Loucy (cell line): ENCODE measurements at regions not wholly inside any gene's neighbourhood (a gene's known extent, or its start where the extent isn't known, plus 50 kb on each side); places are given as distances from the start of the nearest gene placed in this dataset.
"Not testable (repeated sequence)": the region's sequence is repeated elsewhere in the genome, so short reads cannot be mapped to it uniquely, and the experiment has no call there.

Source experiments
- H2AFZ ChIP-seq: fragments of 200-600 bp; sonication (generic); 2 replicates; pipeline ENCODE4 v1.6.0; 2016; ENCODE audit warnings: antibody characterized with exemption, mild to moderate bottlenecking, low read length, moderate library complexity
- H3F3A ChIP-seq: fragments of 200-600 bp; 2 replicates; pipeline ENCODE4 v1.6.0; 2016; ENCODE audit warnings: antibody characterized with exemption, low read depth, mild to moderate bottlenecking
- H3K27me3 ChIP-seq: fragments of 200-600 bp; sonication (generic); 2 replicates; pipeline ENCODE4 v1.6.1; 2014; ENCODE audit warnings: low read length, mild to moderate bottlenecking; ENCODE audit not compliant: insufficient read depth, poor library complexity, severe bottlenecking
- H3K36me3 ChIP-seq: fragments of 200-600 bp; sonication (generic); 2 replicates; pipeline ENCODE4 v1.6.1; 2016; ENCODE audit warnings: low read length; ENCODE audit not compliant: insufficient read depth
- H3K4me1 ChIP-seq: fragments of 200-600 bp; sonication (generic); 2 replicates; pipeline ENCODE4 v1.5.1; 2014; ENCODE audit warnings: low read length, mild to moderate bottlenecking; ENCODE audit not compliant: insufficient read depth, poor library complexity, severe bottlenecking
- H3K4me2 ChIP-seq: fragments of 200-600 bp; sonication (generic); 2 replicates; pipeline ENCODE4 v1.6.0; 2014; ENCODE audit warnings: antibody characterized with exemption, low read length, low read depth, mild to moderate bottlenecking; ENCODE audit not compliant: poor library complexity, severe bottlenecking
- H3K4me3 ChIP-seq: fragments of 200-600 bp; sonication (generic); 2 replicates; pipeline ENCODE4 v1.5.1; 2014; ENCODE audit warnings: low read length, mild to moderate bottlenecking, mixed read lengths; ENCODE audit not compliant: poor library complexity, severe bottlenecking
- H3K79me2 ChIP-seq: fragments of 200-600 bp; sonication (generic); 2 replicates; pipeline ENCODE4 v1.6.1; 2014; ENCODE audit warnings: low read length; ENCODE audit not compliant: insufficient read depth
- H3K9ac ChIP-seq: fragments of 200-600 bp; sonication (generic); 2 replicates; pipeline ENCODE4 v1.6.0; 2014; ENCODE audit warnings: mild to moderate bottlenecking, low read depth, low read length, moderate library complexity; ENCODE audit not compliant: poor library complexity, severe bottlenecking
- H3K9me2 ChIP-seq: fragments of 200-600 bp; sonication (generic); replicated peaks from 2 replicates; pipeline ENCODE4 v1.6.1; 2016; ENCODE audit warnings: low read depth, low read length, mixed read lengths
- H3K9me3 ChIP-seq: fragments of 200-600 bp; sonication (generic); 2 replicates; pipeline ENCODE4 v1.6.1; 2014; ENCODE audit warnings: mild to moderate bottlenecking, antibody characterized with exemption, low read length, low read depth; ENCODE audit not compliant: insufficient read depth
- H4K20me1 ChIP-seq: fragments of 200-600 bp; sonication (generic); 2 replicates; pipeline ENCODE4 v1.6.0; 2014; ENCODE audit warnings: antibody characterized with exemption, low read length, mild to moderate bottlenecking; ENCODE audit not compliant: insufficient read depth, poor library complexity, severe bottlenecking
- CTCF ChIP-seq: fragments of 200-600 bp; sonication (generic); conservative IDR thresholded peaks from 2 replicates; pipeline ENCODE4 v1.5.1; 2014; ENCODE audit warnings: mild to moderate bottlenecking, antibody characterized with exemption, low read length
- EZH2phosphoT487 ChIP-seq: fragments of 200-600 bp; IDR thresholded peaks from 2 replicates; pipeline ENCODE4 v1.6.1; 2018; ENCODE audit warnings: antibody characterized with exemption, mild to moderate bottlenecking, moderate library complexity, borderline replicate concordance

GRCh38 chr11:98732947-98733346 lies 287.8 kb upstream of the CNTN5 start:
- H4K20me1 ChIP-seq, result no peaks in the 10 kb centered on the region

GRCh38 chr11:98733378-98733777 lies 287.4 kb upstream of the CNTN5 start:
- H3K27me3 ChIP-seq, H3K4me3 ChIP-seq, H4K20me1 ChIP-seq, H3K4me2 ChIP-seq, H3K9me2 ChIP-seq, H3K36me3 ChIP-seq, H3K4me1 ChIP-seq, H3F3A ChIP-seq, H3K9me3 ChIP-seq, H2AFZ ChIP-seq, H3K9ac ChIP-seq, H3K79me2 ChIP-seq: not testable (repeated sequence)

More at GRCh38 chr11:98732947-98733346, 287.8 kb upstream of the CNTN5 start:
- H3K36me3 ChIP-seq, result no peaks in the 10 kb centered on the region
- no peak overlapping the region for H3K4me2 ChIP-seq
- TF ChIP-seq EZH2phosphoT487 (no peak), CTCF (no peak)
- no peaks in the 10 kb centered on the region for H3F3A ChIP-seq
- H3K79me2 ChIP-seq, result no peaks in the 10 kb centered on the region
- H3K27me3 ChIP-seq, result no peaks in the 10 kb centered on the region
- H3K4me3 ChIP-seq, result no peak overlapping the region
- H3K9me3 ChIP-seq, result no peaks in the 10 kb centered on the region
- H3K9ac ChIP-seq, result no peak overlapping the region
- no peaks in the 10 kb centered on the region for H3K4me1 ChIP-seq
- no peaks in the 10 kb centered on the region for H3K9me2 ChIP-seq
- H2AFZ ChIP-seq, result no peak overlapping the region

GRCh38 chr11:98734686-98735085 lies 286.1 kb upstream of the CNTN5 start:
- Histone ChIP-seq H3K9me3 (no peaks in the 10 kb centered on the region), H3K4me1 (no peaks in the 10 kb centered on the region)
- TF ChIP-seq CTCF, result no peak
- no peak for TF ChIP-seq EZH2phosphoT487

GRCh38 chr11:98736833-98737232 lies 283.9 kb upstream of the CNTN5 start:
- Histone ChIP-seq H3K4me1 (no peaks in the 10 kb centered on the region), H3K9me3 (no peaks in the 10 kb centered on the region), H3F3A (no peaks in the 10 kb centered on the region), H2AFZ (no peak overlapping the region), H3K79me2 (no peaks in the 10 kb centered on the region), H4K20me1 (no peaks in the 10 kb centered on the region), H3K4me2 (no peak overlapping the region), H3K9ac (no peak overlapping the region), H3K4me3 (no peak overlapping the region), H3K9me2 (no peaks in the 10 kb centered on the region), H3K36me3 (no peaks in the 10 kb centered on the region), H3K27me3 (no peaks in the 10 kb centered on the region)
- TF ChIP-seq CTCF, result no peak
- TF ChIP-seq EZH2phosphoT487, result no peak

More at GRCh38 chr11:98734686-98735085, 286.1 kb upstream of the CNTN5 start:
- no peak overlapping the region for H3K4me3 ChIP-seq
- H2AFZ ChIP-seq, result no peak overlapping the region
- no peaks in the 10 kb centered on the region for H3K79me2 ChIP-seq
- H3K9me2 ChIP-seq, result no peaks in the 10 kb centered on the region
- H3K36me3 ChIP-seq, result no peaks in the 10 kb centered on the region
- H3K4me2 ChIP-seq, result no peak overlapping the region
- H3K9ac ChIP-seq, result no peak overlapping the region
- no peaks in the 10 kb centered on the region for H3K27me3 ChIP-seq
- no peaks in the 10 kb centered on the region for H3F3A ChIP-seq
- no peaks in the 10 kb centered on the region for H4K20me1 ChIP-seq
